CD4-positive, CD25-positive, alpha-beta regulatory T cell (primary cell): ENCODE measurements at regions not wholly inside any gene's neighbourhood (a gene's known extent, or its start where the extent isn't known, plus 50 kb on each side); places are given as distances from the start of the nearest gene placed in this dataset.

ENCODE experiments used
- ATAC-seq, 2 donors: fragments of 150-1000 bp; cut with Tn5 transposase; one replicate each; pipeline ENCODE4 v1.10.0; 2021; ENCODE audit warnings: low read depth in 2 of 2, moderate number of reproducible peaks in 2 of 2, moderate library complexity in 1 of 2
- DNase-seq, 3 donors: peaks; one replicate each; pipeline versions ENCODE4 v3.0.0 to v3.0.0-alpha.2; 2012 to 2022; ENCODE audit warnings: mixed read lengths in 1 of 3
- H3K27ac ChIP-seq: one replicate; pipeline ENCODE4 v1.7.0; 2013; ENCODE audit warnings: mild to moderate bottlenecking, low read length; ENCODE audit not compliant: insufficient read depth, poor library complexity, severe bottlenecking
- H3K27me3 ChIP-seq: one replicate; pipeline ENCODE4 v1.7.0; 2013; ENCODE audit warnings: low read length; ENCODE audit not compliant: control insufficient read depth, insufficient read depth
- H3K36me3 ChIP-seq: one replicate; pipeline ENCODE4 v1.7.0; 2013; ENCODE audit warnings: mild to moderate bottlenecking, low read length, moderate library complexity; ENCODE audit not compliant: control insufficient read depth, insufficient read depth
- H3K4me1 ChIP-seq: 2 replicates; pipeline ENCODE4 v1.7.0; 2013; ENCODE audit warnings: mild to moderate bottlenecking, low read length; ENCODE audit not compliant: insufficient read depth, control insufficient read depth, poor library complexity, severe bottlenecking
- H3K4me3 ChIP-seq: one replicate; pipeline ENCODE4 v1.7.0; 2013; ENCODE audit warnings: low read depth, mild to moderate bottlenecking, low read length, moderate library complexity
- H3K9me3 ChIP-seq, 2 experiments: 1 replicate in 1 of 2; 2 replicates in 1 of 2; pipeline ENCODE4 v1.7.0; 2013; ENCODE audit warnings: low read length in 2 of 2, mild to moderate bottlenecking in 1 of 2, moderate library complexity in 1 of 2; ENCODE audit not compliant: control insufficient read depth in 2 of 2
- H3K27ac Mint-ChIP-seq, 3 donors: one replicate each; pipeline ENCODE4 v1.8.0; 2020 to 2022; ENCODE audit warnings: mild to moderate bottlenecking in 3 of 3, mixed read lengths in 3 of 3, moderate library complexity in 2 of 3
- H3K27me3 Mint-ChIP-seq: one replicate; pipeline ENCODE4 v1.8.0; 2022; ENCODE audit warnings: mild to moderate bottlenecking, mixed read lengths
- H3K36me3 Mint-ChIP-seq: one replicate; pipeline ENCODE4 v1.8.0; 2020; ENCODE audit warnings: mixed read lengths
- H3K4me1 Mint-ChIP-seq, 4 donors: one replicate each; pipeline ENCODE4 v1.8.0; 2020 to 2022; ENCODE audit warnings: mixed read lengths in 4 of 4, mild to moderate bottlenecking in 1 of 4
- H3K4me3 Mint-ChIP-seq, 4 donors: one replicate each; pipeline ENCODE4 v1.8.0; 2020 to 2022; ENCODE audit warnings: mild to moderate bottlenecking in 4 of 4, mixed read lengths in 4 of 4, moderate library complexity in 3 of 4
- H3K9me3 Mint-ChIP-seq, 7 donors: one replicate each; pipeline ENCODE4 v1.8.0; 2020 to 2022; ENCODE audit warnings: mixed read lengths in 7 of 7, mild to moderate bottlenecking in 3 of 7, moderate library complexity in 2 of 7

DNA sequence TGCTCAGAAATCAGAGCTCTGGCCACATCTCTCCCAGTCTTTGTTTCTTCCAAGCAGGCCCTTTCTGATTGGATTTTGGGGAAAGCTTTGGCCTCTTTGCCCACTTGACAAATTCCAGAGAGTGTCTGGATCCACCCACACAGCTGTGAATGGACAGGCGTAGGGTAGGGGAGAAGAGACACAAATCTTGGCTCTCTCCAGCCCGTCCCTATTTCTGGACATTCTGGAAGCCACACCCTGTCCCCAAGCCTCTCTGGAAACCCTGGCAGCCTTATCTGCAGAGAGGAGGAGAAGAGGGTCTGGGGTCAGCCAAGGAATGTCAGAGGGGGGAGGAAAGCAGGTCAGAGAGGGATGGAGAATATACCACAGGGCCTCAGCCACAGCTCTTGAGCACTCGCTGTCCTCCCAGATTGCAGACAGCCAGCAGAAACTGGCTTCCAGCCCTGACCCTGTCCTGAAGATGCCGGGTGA, 59.5 kb upstream of the WNT11 start:
- no peak for ATAC-seq
- no peak overlapping the region for H3K27ac Mint-ChIP-seq

DNA sequence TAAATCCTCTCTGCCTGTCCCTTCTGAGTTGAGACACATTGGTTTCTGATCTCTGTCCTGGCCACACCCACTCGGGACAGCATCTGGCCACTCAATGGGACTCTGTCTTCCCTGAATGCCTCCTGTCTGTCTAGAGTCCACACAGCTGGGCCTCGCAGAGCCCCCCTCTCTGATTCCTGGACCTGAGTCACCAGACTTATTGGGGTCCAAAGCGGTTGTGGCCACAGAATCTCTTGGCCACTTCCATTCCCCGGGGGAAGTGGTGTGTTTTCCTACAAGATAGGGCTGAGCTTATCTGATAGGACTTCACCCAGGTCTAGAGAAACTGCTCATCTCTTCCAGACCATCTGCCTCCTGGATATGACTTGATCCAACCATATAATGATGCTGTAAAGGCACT, 57.4 kb upstream of the WNT11 start:
- no peaks in the 10 kb centered on the region for H3K9me3 Mint-ChIP-seq

More for the DNA sequence above, 59.5 kb upstream of the WNT11 start:
- Mint-ChIP-seq H3K4me1 (peaks cover 0 to 2% (median 0%) of the 10 kb centered on the region in 4 donors), H3K9me3 (no peaks in the 10 kb centered on the region), H3K4me3 (no peak overlapping the region), H3K27me3 (peaks cover 7% of the 10 kb centered on the region), H3K36me3 (no peaks in the 10 kb centered on the region)
- Histone ChIP-seq H3K4me3 (no peak overlapping the region), H3K4me1 (no peaks in the 10 kb centered on the region), H3K27me3 (no peaks in the 10 kb centered on the region), H3K27ac (no peak overlapping the region), H3K36me3 (no peaks in the 10 kb centered on the region), H3K9me3 (no peaks in the 10 kb centered on the region)
- no peak for DNase-seq

GRCh38 chr11:76263166-76263565, 56.9 kb upstream of the WNT11 start:
- ATAC-seq = no peak
- no peaks in the 10 kb centered on the region for H3K36me3 ChIP-seq
- no peaks in the 10 kb centered on the region for H3K36me3 Mint-ChIP-seq
- H3K27me3 Mint-ChIP-seq = peaks cover 4% of the 10 kb centered on the region
- no peaks in the 10 kb centered on the region for H3K9me3 Mint-ChIP-seq
- H3K4me1 Mint-ChIP-seq = peaks cover 0 to 5% (median 0%) of the 10 kb centered on the region in 4 donors
- no peaks in the 10 kb centered on the region for H3K9me3 ChIP-seq
- no peaks in the 10 kb centered on the region for H3K27me3 ChIP-seq
- no peak overlapping the region for H3K27ac ChIP-seq
- DNase-seq = no peak
- no peak overlapping the region for H3K4me3 ChIP-seq
- H3K4me1 ChIP-seq = no peaks in the 10 kb centered on the region
- H3K27ac Mint-ChIP-seq = no peak overlapping the region
- H3K4me3 Mint-ChIP-seq = no peak overlapping the region

More for the DNA sequence above, 57.4 kb upstream of the WNT11 start:
- no peaks in the 10 kb centered on the region for H3K4me1 ChIP-seq
- DNase-seq = no peak
- Mint-ChIP-seq H3K27me3 (peaks cover 4% of the 10 kb centered on the region), H3K36me3 (no peaks in the 10 kb centered on the region), H3K27ac (no peak overlapping the region), H3K4me3 (no peak overlapping the region), H3K4me1 (peaks cover 0 to 5% (median 0%) of the 10 kb centered on the region in 4 donors)
- H3K4me3 ChIP-seq = no peak overlapping the region
- no peaks in the 10 kb centered on the region for H3K36me3 ChIP-seq
- H3K27ac ChIP-seq = no peak overlapping the region
- no peak for ATAC-seq
- H3K27me3 ChIP-seq = no peaks in the 10 kb centered on the region
- H3K9me3 ChIP-seq = no peaks in the 10 kb centered on the region

DNA sequence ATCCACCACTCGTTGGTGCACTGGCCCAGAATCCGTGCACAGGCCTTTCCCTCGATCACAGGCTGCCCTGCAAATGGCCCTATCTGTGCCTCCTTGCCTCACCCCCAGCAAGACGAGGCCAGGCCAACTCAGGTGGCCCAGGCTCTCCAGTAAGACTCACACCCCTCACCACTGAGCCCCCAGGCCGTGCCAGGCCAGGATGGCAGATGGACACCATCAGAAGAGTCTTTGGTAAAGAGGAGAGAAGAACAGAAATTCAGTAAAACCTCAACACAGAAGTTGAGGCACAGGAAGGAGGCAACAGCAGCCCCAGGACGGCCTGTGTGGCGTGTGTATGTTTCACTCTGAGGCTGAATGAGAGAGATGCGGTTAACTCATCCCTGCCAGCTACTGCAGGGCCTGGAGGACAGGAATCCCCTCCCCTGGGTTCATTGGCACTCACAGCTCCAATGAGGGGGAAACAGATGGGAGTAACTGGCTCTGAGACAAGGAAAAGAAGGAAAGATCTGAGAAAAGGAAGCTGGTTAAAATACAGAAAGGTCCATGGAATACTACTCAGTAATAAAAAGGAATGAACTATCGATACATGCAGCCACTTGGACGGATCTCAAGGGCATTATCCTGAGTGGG, 54.1 kb upstream of the WNT11 start:
- no peaks in the 10 kb centered on the region for H3K36me3 ChIP-seq
- Mint-ChIP-seq H3K27me3 (peaks cover 10% of the 10 kb centered on the region), H3K36me3 (no peaks in the 10 kb centered on the region), H3K4me3 (no peak overlapping the region), H3K27ac (peak overlapping the region in 1 of 3 donors; percentile 78), H3K4me1 (peaks cover 0 to 3% (median 0%) of the 10 kb centered on the region in 4 donors), H3K9me3 (no peaks in the 10 kb centered on the region)
- no peak overlapping the region for H3K27ac ChIP-seq
- peaks cover 2% of the 10 kb centered on the region for H3K27me3 ChIP-seq
- no peak overlapping the region for H3K4me3 ChIP-seq
- H3K4me1 ChIP-seq = no peaks in the 10 kb centered on the region
- DNase-seq (no peak), ATAC-seq (no peak)
- no peaks in the 10 kb centered on the region for H3K9me3 ChIP-seq

DNA sequence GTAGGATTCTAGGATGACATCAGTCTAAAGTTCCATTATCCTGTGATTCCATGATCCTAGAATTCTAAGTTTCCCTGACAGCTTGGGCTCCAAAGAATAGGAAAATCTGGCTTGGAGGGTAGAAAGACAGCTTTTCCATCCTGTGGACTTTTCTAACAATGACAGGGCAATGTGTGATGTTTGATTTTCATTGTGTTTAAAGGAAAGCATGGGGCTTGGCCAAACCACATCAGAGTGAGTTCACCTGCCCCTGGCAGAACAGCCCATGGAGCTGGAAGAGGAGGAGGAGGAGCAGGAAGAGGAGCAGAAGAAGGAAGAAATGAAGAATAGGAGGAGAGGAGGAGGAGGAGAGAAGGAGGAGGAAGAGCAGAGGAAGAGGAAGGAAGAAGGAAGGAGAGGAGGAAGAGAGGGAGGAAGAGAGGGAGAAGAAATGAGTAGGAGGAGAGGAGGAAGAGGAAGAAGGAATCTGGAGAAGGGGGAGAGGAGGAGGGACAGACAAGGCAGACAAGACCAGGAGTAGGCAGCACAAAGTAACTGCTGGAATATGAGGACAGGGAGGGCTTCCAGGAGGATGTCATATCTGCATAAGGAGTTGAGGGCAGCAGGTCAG, 53.1 kb upstream of the WNT11 start:
- no peaks in the 10 kb centered on the region for H3K36me3 Mint-ChIP-seq
- H3K4me1 Mint-ChIP-seq = peaks cover 0 to 3% (median 0%) of the 10 kb centered on the region in 4 donors
- no peak overlapping the region for H3K27ac Mint-ChIP-seq
- H3K27me3 Mint-ChIP-seq = peaks cover 15% of the 10 kb centered on the region
- ATAC-seq (no peak), DNase-seq (no peak)
- H3K4me3 ChIP-seq = no peak overlapping the region
- no peak overlapping the region for H3K27ac ChIP-seq
- no peak overlapping the region for H3K4me3 Mint-ChIP-seq
- no peaks in the 10 kb centered on the region for H3K36me3 ChIP-seq
- H3K4me1 ChIP-seq = no peaks in the 10 kb centered on the region
- H3K27me3 ChIP-seq = peaks cover 2% of the 10 kb centered on the region
- H3K9me3 Mint-ChIP-seq = no peaks in the 10 kb centered on the region
- no peaks in the 10 kb centered on the region for H3K9me3 ChIP-seq

GRCh38 chr11:76257074-76257719, 50.9 kb upstream of the WNT11 start:
- no peak overlapping the region for H3K27ac Mint-ChIP-seq
- no peaks in the 10 kb centered on the region for H3K9me3 Mint-ChIP-seq
- Histone ChIP-seq H3K27me3 (peaks cover 2% of the 10 kb centered on the region), H3K27ac (no peak overlapping the region), H3K9me3 (no peaks in the 10 kb centered on the region), H3K4me1 (no peaks in the 10 kb centered on the region), H3K36me3 (no peaks in the 10 kb centered on the region), H3K4me3 (no peak overlapping the region)
- no peaks in the 10 kb centered on the region for H3K36me3 Mint-ChIP-seq
- DNase-seq = no peak
- ATAC-seq = no peak
- H3K4me1 Mint-ChIP-seq = peaks cover 0 to 3% (median 0%) of the 10 kb centered on the region in 4 donors
- peaks cover 23% of the 10 kb centered on the region for H3K27me3 Mint-ChIP-seq
- no peak overlapping the region for H3K4me3 Mint-ChIP-seq

GRCh38 chr11:76256448-76256847, 50.1 kb upstream of the WNT11 start:
- H3K4me3 Mint-ChIP-seq = no peak overlapping the region

More at GRCh38 chr11:76256448-76256847, 50.1 kb upstream of the WNT11 start:
- no peak overlapping the region for H3K4me3 ChIP-seq
- ATAC-seq = no peak
- H3K27me3 ChIP-seq = peaks cover 2% of the 10 kb centered on the region
- H3K9me3 ChIP-seq = peaks cover 0 to under 1% of the 10 kb centered on the region in 2 experiments
- DNase-seq = no peak
- no peaks in the 10 kb centered on the region for H3K36me3 Mint-ChIP-seq
- no peaks in the 10 kb centered on the region for H3K36me3 ChIP-seq
- no peaks in the 10 kb centered on the region for H3K9me3 Mint-ChIP-seq
- peaks cover 0 to 3% (median 0%) of the 10 kb centered on the region in 4 donors for H3K4me1 Mint-ChIP-seq
- H3K4me1 ChIP-seq = no peaks in the 10 kb centered on the region
- H3K27me3 Mint-ChIP-seq = peaks cover 31% of the 10 kb centered on the region
- no peak overlapping the region for H3K27ac Mint-ChIP-seq
- no peak overlapping the region for H3K27ac ChIP-seq
